ENCODE measurements at regions not wholly inside any gene's neighbourhood (a gene's known extent, or its start where the extent isn't known, plus 50 kb on each side); places are given as distances from the start of the nearest gene placed in this dataset.

- DNase-seq: no peak
- TF ChIP-seq, protein P1, sequence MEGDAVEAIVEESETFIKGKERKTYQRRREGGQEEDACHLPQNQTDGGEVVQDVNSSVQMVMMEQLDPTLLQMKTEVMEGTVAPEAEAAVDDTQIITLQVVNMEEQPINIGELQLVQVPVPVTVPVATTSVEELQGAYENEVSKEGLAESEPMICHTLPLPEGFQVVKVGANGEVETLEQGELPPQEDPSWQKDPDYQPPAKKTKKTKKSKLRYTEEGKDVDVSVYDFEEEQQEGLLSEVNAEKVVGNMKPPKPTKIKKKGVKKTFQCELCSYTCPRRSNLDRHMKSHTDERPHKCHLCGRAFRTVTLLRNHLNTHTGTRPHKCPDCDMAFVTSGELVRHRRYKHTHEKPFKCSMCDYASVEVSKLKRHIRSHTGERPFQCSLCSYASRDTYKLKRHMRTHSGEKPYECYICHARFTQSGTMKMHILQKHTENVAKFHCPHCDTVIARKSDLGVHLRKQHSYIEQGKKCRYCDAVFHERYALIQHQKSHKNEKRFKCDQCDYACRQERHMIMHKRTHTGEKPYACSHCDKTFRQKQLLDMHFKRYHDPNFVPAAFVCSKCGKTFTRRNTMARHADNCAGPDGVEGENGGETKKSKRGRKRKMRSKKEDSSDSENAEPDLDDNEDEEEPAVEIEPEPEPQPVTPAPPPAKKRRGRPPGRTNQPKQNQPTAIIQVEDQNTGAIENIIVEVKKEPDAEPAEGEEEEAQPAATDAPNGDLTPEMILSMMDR (IDR thresholded peaks at IDR 0.05; ENCODE audit: borderline replicate concordance): no peak
- intact Hi-C loops (cut with micrococcal nuclease): no loop called here
Measured at GRCh38 chr10:111936143-111936542, 247.4 kb downstream of the GPAM start.

DNA sequence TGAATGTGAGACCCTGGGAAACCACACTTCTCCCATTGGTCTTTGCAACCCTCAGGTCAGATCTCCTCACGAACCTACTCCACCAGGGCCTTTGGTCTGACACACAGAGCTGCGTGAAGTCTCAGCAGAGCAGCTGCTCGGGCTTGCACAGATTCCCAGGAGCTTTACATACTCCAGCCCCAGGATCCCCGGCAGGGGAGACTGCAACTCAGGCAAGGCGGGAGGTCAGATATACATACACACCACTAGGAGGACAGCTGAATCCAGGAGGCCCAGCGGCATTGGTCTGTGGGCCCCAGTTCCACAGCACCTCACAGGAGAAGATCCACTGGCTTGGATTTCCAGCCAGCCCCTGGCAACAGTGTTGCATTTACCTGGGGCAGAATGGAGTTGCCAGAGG is 239.2 kb downstream of the GPAM start:
- peaks cover 10% of the 10 kb centered on the region for H3K27me3 ChIP-seq (ENCODE audit: low read depth)
- H3K4me3 ChIP-seq: no peak overlapping the region
- H3K36me3 ChIP-seq: no peaks in the 10 kb centered on the region
- peaks cover 16% of the 10 kb centered on the region for H3K9me3 ChIP-seq (replicated peaks)
- no peak overlapping the region for H3K27ac ChIP-seq (replicated peaks)
- DNase-seq: no peak
- no peaks in the 10 kb centered on the region for H3K4me1 ChIP-seq
- TF ChIP-seq, protein P1 (IDR thresholded peaks at IDR 0.05; ENCODE audit: borderline replicate concordance): no peak
- intact Hi-C loops (cut with micrococcal nuclease): no loop called here

More at GRCh38 chr10:111936143-111936542, 247.4 kb downstream of the GPAM start:
- Histone ChIP-seq H3K9me3 (replicated peaks) (peaks cover 4% of the 10 kb centered on the region), H3K36me3 (no peaks in the 10 kb centered on the region), H3K4me3 (no peak overlapping the region), H3K27me3 (ENCODE audit: low read depth) (peaks cover 4% of the 10 kb centered on the region), H3K27ac (replicated peaks) (no peak overlapping the region), H3K4me1 (no peaks in the 10 kb centered on the region)

- no peak for DNase-seq
- Histone ChIP-seq H3K9me3 (replicated peaks) (peaks cover 23% of the 10 kb centered on the region), H3K36me3 (no peaks in the 10 kb centered on the region), H3K27ac (replicated peaks) (no peak overlapping the region), H3K4me1 (no peaks in the 10 kb centered on the region), H3K4me3 (no peak overlapping the region), H3K27me3 (ENCODE audit: low read depth) (no peaks in the 10 kb centered on the region)
- TF ChIP-seq, protein P1 (IDR thresholded peaks at IDR 0.05; ENCODE audit: borderline replicate concordance): no peak
- intact Hi-C loops (cut with micrococcal nuclease): no loop called here
Measured at GRCh38 chr10:111953949-111954348, 229.6 kb downstream of the GPAM start.

DNA sequence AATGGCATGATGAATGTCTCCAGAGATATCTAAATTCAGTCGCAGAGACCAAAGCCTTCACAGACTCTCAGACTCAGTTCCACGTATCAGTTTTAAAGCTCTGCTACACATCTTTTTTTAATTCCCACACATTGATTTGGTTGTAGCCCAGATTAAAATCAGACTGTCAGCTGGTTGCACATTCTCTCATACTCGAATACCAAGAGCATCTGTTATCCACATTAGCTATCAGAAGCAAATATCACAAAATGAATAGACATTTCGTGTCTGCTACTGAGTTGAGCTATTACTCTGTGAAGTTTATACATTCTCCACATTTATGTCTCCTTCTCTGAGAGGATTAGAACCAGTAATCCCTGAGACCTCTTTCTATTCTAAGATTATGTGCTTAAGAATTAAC is 229.2 kb downstream of the GPAM start:
- no peak for DNase-seq
- Histone ChIP-seq H3K27me3 (ENCODE audit: low read depth) (no peaks in the 10 kb centered on the region), H3K4me1 (no peaks in the 10 kb centered on the region), H3K27ac (replicated peaks) (no peak overlapping the region), H3K4me3 (no peak overlapping the region), H3K9me3 (replicated peaks) (peaks cover 23% of the 10 kb centered on the region), H3K36me3 (no peaks in the 10 kb centered on the region)
- intact Hi-C loops (cut with micrococcal nuclease): no loop called here
- TF ChIP-seq, protein P1 (IDR thresholded peaks at IDR 0.05; ENCODE audit: borderline replicate concordance): no peak

GRCh38 chr10:111956841-111957240 is 226.7 kb downstream of the GPAM start:
- no peak for DNase-seq
- Histone ChIP-seq H3K36me3 (no peaks in the 10 kb centered on the region), H3K27me3 (ENCODE audit: low read depth) (no peaks in the 10 kb centered on the region), H3K27ac (replicated peaks) (no peak overlapping the region), H3K4me1 (no peaks in the 10 kb centered on the region), H3K9me3 (replicated peaks) (peaks cover 23% of the 10 kb centered on the region), H3K4me3 (no peak overlapping the region)
- TF ChIP-seq, protein P1 (IDR thresholded peaks at IDR 0.05; ENCODE audit: borderline replicate concordance): no peak
- intact Hi-C loops (cut with micrococcal nuclease): no loop called here

GRCh38 chr10:111962951-111963350 is 220.6 kb downstream of the GPAM start:
- no peak for DNase-seq
- no peak overlapping the region for H3K27ac ChIP-seq (replicated peaks)
- peaks cover 13% of the 10 kb centered on the region for H3K9me3 ChIP-seq (replicated peaks)
- no peak overlapping the region for H3K4me3 ChIP-seq
- no peaks in the 10 kb centered on the region for H3K36me3 ChIP-seq
- intact Hi-C loops (cut with micrococcal nuclease): no loop called here
- no peaks in the 10 kb centered on the region for H3K27me3 ChIP-seq (ENCODE audit: low read depth)
- TF ChIP-seq, protein P1 (IDR thresholded peaks at IDR 0.05; ENCODE audit: borderline replicate concordance): no peak
- no peaks in the 10 kb centered on the region for H3K4me1 ChIP-seq
